CD4-positive, alpha-beta T cell (primary cell): ENCODE measurements at regions not wholly inside any gene's neighbourhood (a gene's known extent, or its start where the extent isn't known, plus 50 kb on each side); places are given as distances from the start of the nearest gene placed in this dataset.

Experiments
- ATAC-seq: fragments of 200-7000 bp; cut with Tn5 transposase; one replicate; pipeline ENCODE4 v1.10.0; 2022; ENCODE audit warnings: mild to moderate bottlenecking; ENCODE audit not compliant: poor library complexity
- CTCF ChIA-PET: fragments of 350-600 bp; sonication (Branson Sonifier 250); formaldehyde crosslinking; loops from one replicate; lab custom pipeline; 2021; ENCODE audit warnings: antibody characterized with exemption, inconsistent platforms; lab: Charles Lee
- POLR2A ChIA-PET: fragments of 350-600 bp; sonication (Branson Sonifier 250); formaldehyde crosslinking; loops from one replicate; lab custom pipeline; 2021; ENCODE audit warnings: antibody characterized with exemption, inconsistent platforms; lab: Charles Lee
- DNase-seq, 14 experiments: peaks; one replicate each; pipeline ENCODE4 v3.0.0-alpha.2; 2013 to 2020; ENCODE audit warnings: mixed read lengths in 2 of 14
- H3K27ac ChIP-seq, 2 donors: one replicate each; pipeline versions ENCODE4 v1.5.1 to v1.7.0; 2013; ENCODE audit warnings: low read length in 2 of 2, low read depth in 1 of 2, mild to moderate bottlenecking in 1 of 2
- H3K27me3 ChIP-seq, 2 experiments: 1 replicate in 1 of 2; 2 replicates in 1 of 2; pipeline versions ENCODE4 v1.6.1 to v1.7.0; 2013; ENCODE audit warnings: low read length in 2 of 2, control low read depth in 1 of 2, mild to moderate bottlenecking in 1 of 2, moderate library complexity in 1 of 2; ENCODE audit not compliant: insufficient read depth in 2 of 2, control insufficient read depth in 1 of 2
- H3K36me3 ChIP-seq: one replicate; pipeline ENCODE4 v1.6.1; 2013; ENCODE audit warnings: low read length, control low read depth; ENCODE audit not compliant: insufficient read depth
- H3K4me1 ChIP-seq: one replicate; pipeline ENCODE4 v1.6.1; 2013; ENCODE audit warnings: low read length, control low read depth; ENCODE audit not compliant: insufficient read depth
- H3K4me3 ChIP-seq: one replicate; pipeline ENCODE4 v1.5.1; 2013; ENCODE audit warnings: mild to moderate bottlenecking, low read length, moderate library complexity
- H3K9me3 ChIP-seq, 2 experiments: 1 replicate in 1 of 2; 2 replicates in 1 of 2; pipeline versions ENCODE4 v1.6.1 to v1.7.0; 2013; ENCODE audit warnings: low read length in 2 of 2, mild to moderate bottlenecking in 2 of 2, control low read depth in 1 of 2, moderate library complexity in 1 of 2; ENCODE audit not compliant: control insufficient read depth in 1 of 2, insufficient read depth in 1 of 2
- H3K27ac Mint-ChIP-seq: one replicate; pipeline ENCODE4 v1.8.0; 2020; ENCODE audit warnings: mixed read lengths
- H3K27me3 Mint-ChIP-seq: one replicate; pipeline ENCODE4 v1.8.0; 2021; ENCODE audit warnings: mixed read lengths
- H3K36me3 Mint-ChIP-seq: one replicate; pipeline ENCODE4 v1.8.0; 2021; ENCODE audit warnings: low read depth, mixed read lengths
- H3K4me1 Mint-ChIP-seq: one replicate; pipeline ENCODE4 v1.8.0; 2021; ENCODE audit warnings: low read depth, mixed read lengths
- H3K4me3 Mint-ChIP-seq: one replicate; pipeline ENCODE4 v1.8.0; 2020; ENCODE audit warnings: mild to moderate bottlenecking, mixed read lengths
- H3K9me3 Mint-ChIP-seq: one replicate; pipeline ENCODE4 v1.8.0; 2020; ENCODE audit warnings: mixed read lengths
- CTCF ChIP-seq: fragments of 200-600 bp; IDR thresholded peaks from one replicate; pipeline ENCODE4 v1.8.0; 2022; ENCODE audit warnings: antibody characterized with exemption, mild to moderate bottlenecking
- intact Hi-C, 2 experiments: fragments of 100-400 bp; cut with DNase I in 1 of 2; cut with micrococcal nuclease in 1 of 2; formaldehyde crosslinking; loops; one replicate each; pipeline versions ENCODE4 v1.15.1 to v1.9.0; 2023 to 2025; cut with DNase I, micrococcal nuclease

- peaks cover 0 to 3% of the 10 kb centered on the region in 2 experiments for H3K9me3 ChIP-seq
- ChIA-PET POLR2A (no interaction called here), CTCF (no interaction called here)
- H3K27me3 Mint-ChIP-seq: peaks cover 13% of the 10 kb centered on the region
- no peaks in the 10 kb centered on the region for H3K4me1 ChIP-seq
- H3K36me3 Mint-ChIP-seq: no peaks in the 10 kb centered on the region
- no peak overlapping the region for H3K4me3 ChIP-seq
- TF ChIP-seq CTCF: no peak
- no peak for ATAC-seq
- H3K4me3 Mint-ChIP-seq: no peak overlapping the region
- no peaks in the 10 kb centered on the region for H3K36me3 ChIP-seq
- no peak overlapping the region for H3K27ac ChIP-seq
- DNase-seq: no peak
- intact Hi-C loops: loop anchor here (10.0 kb wide), 1 partner anchor 1336 kb away; no protein-coding TSS in a partner anchor
- no peak overlapping the region for H3K27ac Mint-ChIP-seq
- H3K27me3 ChIP-seq: no peaks in the 10 kb centered on the region
- H3K9me3 Mint-ChIP-seq: peaks cover 5% of the 10 kb centered on the region
- H3K4me1 Mint-ChIP-seq: no peaks in the 10 kb centered on the region
Measured at GRCh38 chr12:125538401-125539199, 473.4 kb downstream of the AACS start.

- POLR2A ChIA-PET: no interaction called here
- CTCF ChIA-PET: no interaction called here
Measured at GRCh38 chr12:125540580-125541204, 475.5 kb downstream of the AACS start.

GRCh38 chr12:125544960-125545359 is 479.7 kb downstream of the AACS start:
- Histone ChIP-seq H3K27ac (no peak overlapping the region), H3K36me3 (no peaks in the 10 kb centered on the region), H3K4me1 (no peaks in the 10 kb centered on the region), H3K4me3 (no peak overlapping the region), H3K9me3 (peaks cover 0 to 7% of the 10 kb centered on the region in 2 experiments), H3K27me3 (no peaks in the 10 kb centered on the region)
- CTCF ChIA-PET: no interaction called here
- Mint-ChIP-seq H3K27ac (no peak overlapping the region), H3K4me3 (no peak overlapping the region), H3K9me3 (peaks cover 11% of the 10 kb centered on the region), H3K27me3 (peaks cover 5% of the 10 kb centered on the region), H3K36me3 (no peaks in the 10 kb centered on the region), H3K4me1 (no peaks in the 10 kb centered on the region)
- no peak for TF ChIP-seq CTCF
- POLR2A ChIA-PET: no interaction called here
- ATAC-seq: no peak
- DNase-seq: no peak
- intact Hi-C loops: no loop called here

More at GRCh38 chr12:125540580-125541204, 475.5 kb downstream of the AACS start:
- peaks cover 9% of the 10 kb centered on the region for H3K9me3 Mint-ChIP-seq
- Histone ChIP-seq H3K27me3 (no peaks in the 10 kb centered on the region), H3K4me3 (no peak overlapping the region), H3K27ac (no peak overlapping the region), H3K4me1 (no peaks in the 10 kb centered on the region), H3K36me3 (no peaks in the 10 kb centered on the region), H3K9me3 (no peaks in the 10 kb centered on the region)
- H3K27ac Mint-ChIP-seq: no peak overlapping the region
- intact Hi-C loops: no loop called here
- H3K36me3 Mint-ChIP-seq: no peaks in the 10 kb centered on the region
- DNase-seq (no peak), ATAC-seq (no peak)
- TF ChIP-seq CTCF: no peak
- no peaks in the 10 kb centered on the region for H3K4me1 Mint-ChIP-seq
- H3K4me3 Mint-ChIP-seq: no peak overlapping the region
- no peaks in the 10 kb centered on the region for H3K27me3 Mint-ChIP-seq
